Rectal smooth muscle tissue (tissue), 1 donor: ENCODE measurements at regions not wholly inside any gene's neighbourhood (a gene's known extent, or its start where the extent isn't known, plus 50 kb on each side); places are given as distances from the start of the nearest gene placed in this dataset.
A peak's percentile ranks its signal among the peaks of the same experiment; 100 is the strongest.

Source experiments
- H3K27ac ChIP-seq: one replicate; pipeline ENCODE4 v1.7.0; 2013; ENCODE audit warnings: low read depth, low read length, inconsistent platforms
- H3K27me3 ChIP-seq: one replicate; pipeline ENCODE4 v1.7.0; 2013; ENCODE audit warnings: low read length; ENCODE audit not compliant: control insufficient read depth, insufficient read depth
- H3K36me3 ChIP-seq: one replicate; pipeline ENCODE4 v1.7.0; 2013; ENCODE audit warnings: low read length; ENCODE audit not compliant: control insufficient read depth, insufficient read depth
- H3K4me1 ChIP-seq: one replicate; pipeline ENCODE4 v1.7.0; 2013; ENCODE audit warnings: low read length; ENCODE audit not compliant: control insufficient read depth, insufficient read depth
- H3K4me3 ChIP-seq: one replicate; pipeline ENCODE4 v1.7.0; 2013; ENCODE audit warnings: low read length
- H3K9ac ChIP-seq: one replicate; pipeline ENCODE4 v1.7.0; 2013; ENCODE audit warnings: low read length

DNA sequence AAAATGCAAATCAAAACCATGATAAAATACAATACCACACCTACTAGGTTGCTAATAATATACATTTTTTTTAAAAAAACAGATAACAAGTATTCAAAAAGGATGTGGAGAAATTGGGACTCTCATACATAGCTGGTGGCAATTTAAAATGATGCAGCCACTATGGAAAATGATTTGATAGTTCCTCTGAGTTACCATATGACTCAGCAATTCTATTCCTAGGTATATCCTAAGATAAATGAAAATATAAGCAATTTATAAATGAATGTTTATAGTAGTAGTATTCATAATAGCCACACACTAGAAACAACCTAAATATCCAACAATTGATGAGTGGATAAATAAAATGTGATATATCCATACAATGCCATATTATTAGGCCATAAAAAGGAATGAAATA is 210.2 kb downstream of the MREG start:
- Histone ChIP-seq H3K27ac (no peak overlapping the region), H3K27me3 (no peaks in the 10 kb centered on the region), H3K36me3 (no peaks in the 10 kb centered on the region), H3K4me3 (no peak overlapping the region), H3K9ac (no peak overlapping the region), H3K4me1 (peaks cover 4% of the 10 kb centered on the region)

DNA sequence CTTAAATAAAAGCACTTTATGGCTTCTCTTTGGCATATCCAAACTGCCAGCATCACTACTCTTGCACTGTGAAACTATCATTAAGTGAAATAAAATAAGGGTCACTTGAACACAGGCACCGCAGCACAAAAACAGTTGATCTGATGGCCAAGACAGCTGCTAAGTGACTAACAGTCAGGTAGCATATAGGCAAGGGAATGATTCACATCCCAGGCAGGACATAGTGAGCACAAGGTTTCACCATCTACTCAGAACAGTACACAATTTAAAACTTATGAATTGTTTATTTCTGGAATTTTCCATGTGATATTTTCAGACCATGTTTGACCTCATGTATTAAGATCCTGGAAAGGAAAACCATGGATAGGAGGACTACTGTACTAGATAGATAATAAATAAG is 214.2 kb downstream of the MREG start:
- Histone ChIP-seq H3K9ac (no peak overlapping the region), H3K4me1 (peaks cover 13% of the 10 kb centered on the region), H3K27me3 (no peaks in the 10 kb centered on the region), H3K36me3 (no peaks in the 10 kb centered on the region), H3K27ac (no peak overlapping the region), H3K4me3 (no peak overlapping the region)

DNA sequence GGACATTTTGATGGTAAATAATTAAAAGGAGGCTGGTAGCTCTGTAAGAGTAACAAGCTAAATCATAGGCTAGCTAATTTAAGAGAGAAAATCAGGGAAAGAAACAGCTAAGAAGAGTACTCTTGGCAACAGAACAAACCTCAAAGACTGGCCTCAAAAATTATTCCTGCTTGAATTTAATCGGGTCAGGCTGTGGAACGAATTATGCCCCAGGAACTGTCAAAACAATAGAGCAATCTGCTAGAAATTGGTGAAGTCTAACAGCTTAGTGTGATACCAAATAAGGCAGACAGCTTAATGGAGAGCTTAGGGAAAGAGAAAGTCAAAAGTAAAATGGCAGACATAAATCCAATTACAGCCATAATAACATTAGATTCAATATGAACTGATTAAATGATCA is 215.7 kb downstream of the MREG start:
- Histone ChIP-seq H3K27me3 (no peaks in the 10 kb centered on the region), H3K27ac (no peak overlapping the region), H3K4me1 (peaks cover 21% of the 10 kb centered on the region), H3K4me3 (no peak overlapping the region), H3K9ac (no peak overlapping the region), H3K36me3 (no peaks in the 10 kb centered on the region)

DNA sequence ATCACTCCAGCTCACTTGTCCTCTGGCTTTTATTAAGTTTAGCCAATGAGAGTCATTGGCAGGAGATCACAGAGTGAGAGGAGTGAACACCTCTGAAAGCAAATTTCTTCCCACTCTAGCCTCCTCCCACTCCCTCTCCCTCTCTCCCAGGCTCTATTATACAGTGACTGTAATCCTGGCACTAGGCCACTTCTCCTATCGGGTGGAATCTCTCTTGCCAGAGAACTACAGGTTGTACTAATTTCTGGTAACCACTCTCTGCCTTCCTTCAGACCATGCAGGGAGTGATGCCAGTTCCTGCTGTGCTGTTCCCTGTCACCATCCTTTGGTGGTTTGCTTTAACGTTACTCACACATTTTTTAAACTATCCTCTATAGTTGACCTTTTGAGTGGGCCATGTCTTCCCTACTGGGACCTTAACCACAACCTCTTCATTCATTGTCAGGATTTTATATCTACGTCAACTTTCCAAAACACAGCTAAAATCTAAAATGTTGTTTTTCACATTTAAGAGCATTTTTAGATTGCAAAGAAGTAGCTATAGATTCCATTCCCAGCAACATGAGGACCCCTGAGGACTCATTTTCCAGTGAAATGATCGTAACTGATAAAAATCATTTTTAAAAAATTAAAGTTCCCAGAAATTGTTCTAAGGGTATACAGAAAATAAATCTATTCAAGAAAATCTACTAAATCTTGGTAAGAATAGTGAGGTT is 217.1 kb downstream of the MREG start:
- no peak overlapping the region for H3K27ac ChIP-seq
- no peak overlapping the region for H3K9ac ChIP-seq
- peaks cover 21% of the 10 kb centered on the region for H3K4me1 ChIP-seq
- no peaks in the 10 kb centered on the region for H3K27me3 ChIP-seq
- H3K4me3 ChIP-seq = no peak overlapping the region
- no peaks in the 10 kb centered on the region for H3K36me3 ChIP-seq

DNA sequence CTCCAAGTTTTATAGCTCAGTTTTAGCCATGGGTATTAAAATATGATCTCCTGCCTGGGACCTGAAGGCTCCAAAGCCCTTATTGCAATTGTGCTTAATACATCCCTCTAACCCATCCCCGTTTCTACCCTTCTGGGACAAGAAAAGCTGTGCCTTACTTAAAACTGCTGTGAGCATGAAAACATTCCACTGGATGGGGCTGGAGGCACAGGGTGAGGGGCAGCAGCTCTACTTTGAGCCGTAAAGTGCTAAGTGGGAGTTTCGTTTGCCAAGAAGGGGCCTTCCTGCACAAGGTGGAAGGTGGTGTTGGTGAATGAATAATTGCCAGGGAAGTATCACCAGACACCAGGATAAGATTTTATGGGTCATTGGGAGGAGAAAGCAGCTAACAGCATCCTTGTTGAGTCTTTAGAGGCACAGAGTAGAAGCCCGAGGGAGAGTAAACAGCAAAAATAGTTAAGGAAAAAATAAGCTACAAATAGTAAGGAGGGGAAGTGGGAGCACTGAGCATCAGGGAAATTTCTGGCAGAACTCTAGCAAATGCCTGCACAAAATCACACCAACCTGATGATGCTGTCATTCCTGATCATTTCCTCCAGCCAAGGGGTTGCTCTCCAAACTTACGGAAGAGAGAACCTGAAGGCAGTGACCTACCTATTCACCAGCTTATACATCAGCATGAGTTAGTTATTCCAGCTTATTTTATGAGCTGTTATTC is 218.4 kb downstream of the MREG start:
- Histone ChIP-seq H3K27ac (peak overlapping the region; percentile 37), H3K4me1 (peaks cover 21% of the 10 kb centered on the region), H3K4me3 (no peak overlapping the region), H3K27me3 (no peaks in the 10 kb centered on the region), H3K9ac (no peak overlapping the region), H3K36me3 (no peaks in the 10 kb centered on the region)

DNA sequence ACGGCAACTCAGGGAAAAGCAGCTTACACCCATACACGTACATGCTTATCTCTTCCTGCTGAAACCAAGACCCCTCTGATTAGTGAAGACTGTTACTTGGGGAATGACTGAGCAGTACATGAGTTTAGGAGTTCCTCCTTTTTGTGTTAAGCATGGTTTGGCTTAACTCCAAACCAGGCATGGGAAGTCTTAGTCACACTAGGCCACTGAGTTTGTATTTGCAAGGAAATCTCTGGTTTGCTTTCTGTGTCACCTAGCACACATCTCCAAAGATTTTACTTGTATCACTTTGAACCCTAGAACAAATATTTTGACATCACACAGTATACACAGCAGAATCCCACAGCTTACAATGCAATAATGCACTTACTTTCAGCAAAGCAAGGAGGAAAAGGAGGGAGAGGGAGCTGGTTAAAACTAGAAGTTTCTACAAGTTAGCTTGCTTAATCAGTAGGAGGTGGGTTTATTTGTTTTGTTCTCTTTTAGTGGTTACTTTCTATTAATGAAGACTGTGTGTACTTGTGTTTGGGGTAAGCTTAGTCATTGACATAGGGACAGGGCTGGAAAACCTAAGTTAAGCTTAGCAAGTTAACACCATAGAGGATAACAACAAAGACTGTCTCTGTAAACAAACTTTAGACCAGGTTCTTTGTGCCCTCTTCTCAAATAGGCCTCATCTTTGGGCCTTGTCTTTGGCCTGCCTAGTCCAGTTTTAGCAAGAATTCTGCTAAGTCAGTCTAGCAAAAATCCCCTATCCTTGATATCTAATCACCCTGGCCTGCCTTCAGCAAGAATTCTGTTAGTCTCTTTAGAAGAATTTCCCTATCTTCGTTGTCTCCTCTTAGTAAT is 219.4 kb downstream of the MREG start:
- Histone ChIP-seq H3K9ac (no peak overlapping the region), H3K4me1 (peaks cover 17% of the 10 kb centered on the region)

DNA sequence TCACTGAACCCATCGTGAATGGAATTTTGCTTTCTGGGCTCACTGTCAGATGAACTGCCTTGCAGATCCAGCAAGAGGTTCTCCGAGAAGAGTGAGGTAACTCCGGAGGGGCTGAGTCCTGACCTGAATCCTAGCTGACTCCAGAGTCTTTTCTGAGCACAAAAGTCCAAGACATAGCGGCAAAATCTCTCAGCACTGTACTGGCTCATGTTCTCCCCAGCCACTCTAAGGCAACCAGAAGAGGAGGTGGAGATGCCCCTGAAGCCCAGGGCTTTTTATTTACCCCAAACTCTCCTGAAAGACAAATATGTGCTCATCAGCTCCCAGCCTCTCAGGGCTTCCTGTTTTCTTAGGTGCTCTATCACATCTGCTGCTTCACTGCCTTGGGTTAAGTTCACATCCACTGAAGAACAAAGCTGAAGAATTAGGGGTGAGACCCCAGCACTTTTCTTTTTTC is 221.8 kb downstream of the MREG start:
- Histone ChIP-seq H3K36me3 (no peaks in the 10 kb centered on the region), H3K27ac (no peak overlapping the region), H3K4me3 (no peak overlapping the region), H3K27me3 (no peaks in the 10 kb centered on the region), H3K4me1 (peaks cover 17% of the 10 kb centered on the region), H3K9ac (no peak overlapping the region)

More for the DNA sequence above, 219.4 kb downstream of the MREG start:
- no peaks in the 10 kb centered on the region for H3K36me3 ChIP-seq
- no peak overlapping the region for H3K4me3 ChIP-seq
- peak overlapping the region; percentile 60 for H3K27ac ChIP-seq
- no peaks in the 10 kb centered on the region for H3K27me3 ChIP-seq

DNA sequence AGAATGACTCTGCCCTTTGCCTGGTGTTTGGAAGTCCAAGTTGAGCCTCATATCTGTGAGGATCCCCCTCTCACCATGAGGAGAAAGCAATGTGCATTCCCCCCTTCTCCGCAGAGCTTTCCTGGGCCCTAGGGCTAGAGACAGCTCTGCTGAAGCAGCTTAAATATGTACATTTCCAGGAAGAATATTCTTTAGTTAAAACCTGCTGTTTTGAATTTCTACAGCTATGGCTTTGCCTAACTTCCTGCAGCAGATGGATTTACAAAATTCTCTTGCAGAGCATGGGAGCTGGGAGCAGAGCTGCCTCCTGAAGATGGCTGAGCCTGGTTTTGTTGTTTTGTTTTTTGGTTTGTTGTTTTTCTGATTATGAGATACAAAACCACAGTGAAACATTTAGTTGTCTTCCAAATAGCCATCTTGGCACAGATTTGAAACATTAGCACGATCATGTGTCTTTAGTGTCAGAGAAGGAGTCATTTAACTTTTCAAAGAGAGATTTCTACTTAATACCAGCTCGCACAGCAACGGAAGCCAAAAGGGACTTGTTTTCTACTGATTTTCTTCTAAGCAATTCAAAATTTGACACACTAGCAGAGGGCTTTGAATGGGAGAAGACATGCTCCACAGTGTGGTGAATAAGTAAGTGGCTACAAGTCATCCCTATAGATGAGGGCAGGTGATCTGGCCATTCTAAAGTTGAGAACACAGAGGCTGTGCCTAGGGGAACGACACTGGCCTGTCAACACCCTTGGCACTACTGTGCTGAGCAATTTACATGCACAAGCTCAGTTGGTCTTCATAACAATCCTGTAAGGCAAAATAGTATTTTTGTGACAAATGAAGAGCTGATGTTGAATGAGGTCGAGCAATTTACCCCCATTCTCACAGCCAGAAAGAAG is 222.6 kb downstream of the MREG start:
- no peak overlapping the region for H3K9ac ChIP-seq
- H3K27ac ChIP-seq = no peak overlapping the region

DNA sequence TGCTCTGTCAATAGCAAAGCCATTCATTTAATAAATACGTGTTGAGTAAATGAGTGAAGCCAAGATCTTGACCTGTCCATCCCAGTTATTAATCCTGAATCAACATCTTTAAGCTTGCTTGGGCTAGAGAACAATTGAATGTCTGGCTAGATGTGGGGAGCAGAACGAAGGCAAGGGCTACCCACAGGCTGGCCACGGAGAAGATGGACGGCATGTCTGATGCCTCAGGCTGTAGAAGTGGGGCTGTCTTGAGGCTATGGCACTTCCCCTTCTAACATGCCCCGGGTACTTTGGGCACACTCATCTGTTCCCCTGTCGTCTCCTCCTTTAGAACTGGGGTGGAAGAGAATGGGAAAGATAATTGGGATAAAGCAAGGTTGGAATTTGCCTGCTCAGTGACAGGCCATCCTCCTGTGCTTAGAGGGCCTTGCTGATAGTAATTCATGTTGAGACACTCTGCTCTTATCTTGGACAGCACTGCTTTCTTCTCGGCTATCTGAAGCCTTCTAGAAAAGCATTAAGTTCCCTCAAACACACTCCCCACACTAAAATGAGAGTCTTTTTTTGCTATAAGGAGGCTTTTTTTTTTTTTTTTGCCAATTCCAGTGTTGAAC is 225.7 kb downstream of the MREG start:
- Histone ChIP-seq H3K27me3 (no peaks in the 10 kb centered on the region), H3K9ac (no peak overlapping the region), H3K4me3 (no peak overlapping the region), H3K4me1 (peaks cover 3% of the 10 kb centered on the region), H3K27ac (no peak overlapping the region), H3K36me3 (no peaks in the 10 kb centered on the region)

More for the DNA sequence above, 222.6 kb downstream of the MREG start:
- Histone ChIP-seq H3K4me3 (no peak overlapping the region), H3K36me3 (no peaks in the 10 kb centered on the region), H3K4me1 (peaks cover 11% of the 10 kb centered on the region), H3K27me3 (no peaks in the 10 kb centered on the region)

DNA sequence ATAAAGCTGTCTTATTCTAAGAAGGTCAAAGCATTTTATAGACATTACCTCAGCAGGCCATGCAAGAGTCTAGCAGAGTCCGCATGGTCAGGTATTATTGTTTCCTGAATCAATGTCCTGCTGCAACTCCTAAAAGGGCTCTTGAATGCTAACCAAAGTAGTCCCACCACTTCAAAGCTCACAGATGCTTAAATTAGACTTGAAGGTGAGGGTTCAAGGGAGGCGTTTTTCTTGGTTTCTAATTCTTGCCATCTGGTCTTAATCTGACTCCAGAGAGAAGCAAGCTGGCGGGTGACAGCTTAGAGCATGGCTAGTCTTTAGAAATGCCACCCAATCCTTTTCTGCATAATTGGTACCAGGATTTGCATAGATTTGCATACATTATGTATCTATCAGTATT is 226.3 kb downstream of the MREG start:
- no peak overlapping the region for H3K27ac ChIP-seq
- peaks cover 3% of the 10 kb centered on the region for H3K4me1 ChIP-seq
- no peak overlapping the region for H3K4me3 ChIP-seq

DNA sequence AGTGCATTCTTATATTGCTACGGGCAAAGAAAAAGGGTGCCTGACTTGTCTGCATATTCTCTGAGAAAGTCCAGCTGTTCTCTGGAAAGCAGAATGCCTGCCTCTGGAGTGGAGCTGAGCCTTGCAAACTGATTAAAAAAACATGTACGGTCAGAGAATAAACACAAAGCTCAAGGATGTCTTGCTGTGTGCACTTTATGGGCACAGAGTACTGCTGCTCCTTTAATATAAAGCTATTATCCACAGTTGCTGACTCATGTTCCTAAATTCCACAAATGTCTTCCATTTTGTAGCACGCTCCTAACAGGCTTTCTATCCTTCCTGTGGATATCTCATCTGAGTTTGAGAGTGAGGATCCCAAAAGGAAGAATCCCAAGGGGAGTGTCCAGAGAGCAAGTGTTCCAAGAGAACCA is 229.0 kb downstream of the MREG start:
- H3K27ac ChIP-seq = peak overlapping the region; percentile 80
- peaks cover 11% of the 10 kb centered on the region for H3K4me1 ChIP-seq
- H3K4me3 ChIP-seq = no peak overlapping the region
- no peaks in the 10 kb centered on the region for H3K27me3 ChIP-seq
- H3K9ac ChIP-seq = no peak overlapping the region
- H3K36me3 ChIP-seq = no peaks in the 10 kb centered on the region

More for the DNA sequence above, 226.3 kb downstream of the MREG start:
- Histone ChIP-seq H3K36me3 (no peaks in the 10 kb centered on the region), H3K9ac (no peak overlapping the region), H3K27me3 (no peaks in the 10 kb centered on the region)
